ENCODE measurements at regions not wholly inside any gene's neighbourhood (a gene's known extent, or its start where the extent isn't known, plus 50 kb on each side); places are given as distances from the start of the nearest gene placed in this dataset.
"Not testable (repeated sequence)": the region's sequence is repeated elsewhere in the genome, so short reads cannot be mapped to it uniquely, and the experiment has no call there.

GRCh38 chr1:38153778-38154470 is 107.3 kb upstream of the POU3F1 start:
- ATAC-seq (replicated peaks in 1 of 2) = no peak
- Mint-ChIP-seq H3K27me3 (ENCODE audit: low read depth) (peaks cover 47% of the 10 kb centered on the region), H3K27ac (peak overlapping the region; percentile 7), H3K4me1 (ENCODE audit: low read depth) (no peaks in the 10 kb centered on the region), H3K9me3 (peaks cover 1 to 2% of the 10 kb centered on the region in 2 donors), H3K36me3 (ENCODE audit: insufficient read depth in 2 of 2) (peaks cover 0 to 3% of the 10 kb centered on the region in 2 donors), H3K4me3 (no peak overlapping the region)
- DNase-seq = no peak

- H3K4me3 Mint-ChIP-seq = no peak overlapping the region
These were observed 106.6 kb upstream of the POU3F1 start for GRCh38 chr1:38153066-38153777.

GRCh38 chr1:38152351-38153065 is 105.9 kb upstream of the POU3F1 start:
- H3K27me3 Mint-ChIP-seq (ENCODE audit: low read depth) = peaks cover 41% of the 10 kb centered on the region
- H3K4me1 Mint-ChIP-seq (ENCODE audit: low read depth) = no peaks in the 10 kb centered on the region
- peaks cover 0 to 1% of the 10 kb centered on the region in 2 donors for H3K9me3 Mint-ChIP-seq
- no peak overlapping the region for H3K4me3 Mint-ChIP-seq
- ATAC-seq (replicated peaks in 1 of 2) = no peak
- H3K36me3 Mint-ChIP-seq (ENCODE audit: insufficient read depth in 2 of 2) = peaks cover 0 to 3% of the 10 kb centered on the region in 2 donors
- no peak for DNase-seq
- H3K27ac Mint-ChIP-seq = no peak overlapping the region

More at GRCh38 chr1:38153066-38153777, 106.6 kb upstream of the POU3F1 start:
- no peak overlapping the region for H3K27ac Mint-ChIP-seq
- peaks cover 44% of the 10 kb centered on the region for H3K27me3 Mint-ChIP-seq (ENCODE audit: low read depth)
- ATAC-seq (replicated peaks in 1 of 2) (no peak), DNase-seq (no peak)
- peaks cover 0 to 3% of the 10 kb centered on the region in 2 donors for H3K36me3 Mint-ChIP-seq (ENCODE audit: insufficient read depth in 2 of 2)
- H3K9me3 Mint-ChIP-seq = peaks cover under 1 to 1% of the 10 kb centered on the region in 2 donors
- no peaks in the 10 kb centered on the region for H3K4me1 Mint-ChIP-seq (ENCODE audit: low read depth)

- H3K36me3 Mint-ChIP-seq (ENCODE audit: insufficient read depth in 2 of 2) = peaks cover 0 to 3% of the 10 kb centered on the region in 2 donors
- no peak for DNase-seq
- ATAC-seq (replicated peaks in 1 of 2) = no peak
- no peak overlapping the region for H3K27ac Mint-ChIP-seq
- H3K4me3 Mint-ChIP-seq = no peak overlapping the region
- no peaks in the 10 kb centered on the region for H3K4me1 Mint-ChIP-seq (ENCODE audit: low read depth)
- H3K27me3 Mint-ChIP-seq (ENCODE audit: low read depth) = peaks cover 41% of the 10 kb centered on the region
- H3K9me3 Mint-ChIP-seq = peaks cover 0 to 1% of the 10 kb centered on the region in 2 donors
These were observed 104.8 kb upstream of the POU3F1 start for GRCh38 chr1:38151399-38151798.

GRCh38 chr1:38146079-38146478 is 99.5 kb upstream of the POU3F1 start:
- not testable (repeated sequence) for H3K4me3 Mint-ChIP-seq; DNase-seq; H3K27ac Mint-ChIP-seq; ATAC-seq (replicated peaks in 1 of 2); H3K4me1 Mint-ChIP-seq (ENCODE audit: low read depth); H3K36me3 Mint-ChIP-seq (ENCODE audit: insufficient read depth in 2 of 2); H3K9me3 Mint-ChIP-seq
- H3K27me3 Mint-ChIP-seq (ENCODE audit: low read depth) = peaks cover 49% of the 10 kb centered on the region

GRCh38 chr1:38142606-38143005 is 96.0 kb upstream of the POU3F1 start:
- Mint-ChIP-seq H3K36me3 (ENCODE audit: insufficient read depth in 2 of 2) (no peaks in the 10 kb centered on the region), H3K4me1 (ENCODE audit: low read depth) (no peaks in the 10 kb centered on the region)

GRCh38 chr1:38141483-38141882 is 94.9 kb upstream of the POU3F1 start:
- no peak overlapping the region for H3K27ac Mint-ChIP-seq
- DNase-seq (no peak), ATAC-seq (replicated peaks in 1 of 2) (no peak)
- H3K27me3 Mint-ChIP-seq (ENCODE audit: low read depth) = peaks cover 80% of the 10 kb centered on the region
- H3K4me1 Mint-ChIP-seq (ENCODE audit: low read depth) = no peaks in the 10 kb centered on the region
- no peaks in the 10 kb centered on the region for H3K36me3 Mint-ChIP-seq (ENCODE audit: insufficient read depth in 2 of 2)
- H3K9me3 Mint-ChIP-seq = peaks cover 2 to 5% of the 10 kb centered on the region in 2 donors
- H3K4me3 Mint-ChIP-seq = no peak overlapping the region

More at GRCh38 chr1:38142606-38143005, 96.0 kb upstream of the POU3F1 start:
- Mint-ChIP-seq H3K9me3 (peaks cover 2 to 5% of the 10 kb centered on the region in 2 donors), H3K4me3 (no peak overlapping the region), H3K27me3 (ENCODE audit: low read depth) (peaks cover 69% of the 10 kb centered on the region), H3K27ac (no peak overlapping the region)
- DNase-seq = no peak
- no peak for ATAC-seq (replicated peaks in 1 of 2)

- DNase-seq (no peak), ATAC-seq (replicated peaks in 1 of 2) (no peak)
- no peak overlapping the region for H3K27ac Mint-ChIP-seq
- H3K4me1 Mint-ChIP-seq (ENCODE audit: low read depth) = no peaks in the 10 kb centered on the region
- H3K27me3 Mint-ChIP-seq (ENCODE audit: low read depth) = peaks cover 91% of the 10 kb centered on the region
- no peaks in the 10 kb centered on the region for H3K36me3 Mint-ChIP-seq (ENCODE audit: insufficient read depth in 2 of 2)
- H3K9me3 Mint-ChIP-seq = no peaks in the 10 kb centered on the region
- no peak overlapping the region for H3K4me3 Mint-ChIP-seq
These were observed 93.3 kb upstream of the POU3F1 start for GRCh38 chr1:38139738-38140487.

- Mint-ChIP-seq H3K27ac (no peak overlapping the region), H3K36me3 (ENCODE audit: insufficient read depth in 2 of 2) (no peaks in the 10 kb centered on the region), H3K9me3 (no peaks in the 10 kb centered on the region), H3K4me1 (ENCODE audit: low read depth) (no peaks in the 10 kb centered on the region), H3K4me3 (no peak overlapping the region), H3K27me3 (ENCODE audit: low read depth) (peaks cover 93% of the 10 kb centered on the region)
- ATAC-seq (replicated peaks in 1 of 2) (no peak), DNase-seq (no peak)
These were observed 92.1 kb upstream of the POU3F1 start for GRCh38 chr1:38138498-38139233.

- no peak overlapping the region for H3K4me3 Mint-ChIP-seq
- no peaks in the 10 kb centered on the region for H3K4me1 Mint-ChIP-seq (ENCODE audit: low read depth)
- no peak for ATAC-seq (replicated peaks in 1 of 2)
- peaks cover 91% of the 10 kb centered on the region for H3K27me3 Mint-ChIP-seq (ENCODE audit: low read depth)
- no peaks in the 10 kb centered on the region for H3K9me3 Mint-ChIP-seq
- H3K27ac Mint-ChIP-seq = no peak overlapping the region
- no peaks in the 10 kb centered on the region for H3K36me3 Mint-ChIP-seq (ENCODE audit: insufficient read depth in 2 of 2)
- no peak for DNase-seq
These were observed 90.6 kb upstream of the POU3F1 start for GRCh38 chr1:38137164-38137563.

GRCh38 chr1:38135625-38136414 is 89.2 kb upstream of the POU3F1 start:
- no peak overlapping the region for H3K27ac Mint-ChIP-seq
- no peak overlapping the region for H3K4me3 Mint-ChIP-seq
- ATAC-seq (replicated peaks in 1 of 2) (no peak), DNase-seq (no peak)
- H3K4me1 Mint-ChIP-seq (ENCODE audit: low read depth) = no peaks in the 10 kb centered on the region
- H3K36me3 Mint-ChIP-seq (ENCODE audit: insufficient read depth in 2 of 2) = no peaks in the 10 kb centered on the region
- H3K27me3 Mint-ChIP-seq (ENCODE audit: low read depth) = peaks cover 96% of the 10 kb centered on the region
- H3K9me3 Mint-ChIP-seq = no peaks in the 10 kb centered on the region

Data from activated T-cell treated with anti-CD3 and anti-CD28 coated beads, Interleukin-2, amount 50 U/mL, for 72 hours (primary cell).